IMR-90 (cell line): ENCODE measurements at regions not wholly inside any gene's neighbourhood (a gene's known extent, or its start where the extent isn't known, plus 50 kb on each side); places are given as distances from the start of the nearest gene placed in this dataset.

ENCODE experiments used
- ATAC-seq: fragments of 200-7000 bp; cut with Tn5 transposase; 2 replicates; pipeline ENCODE4 v1.9.1; 2020; ENCODE audit warnings: low read depth, mild to moderate bottlenecking, moderate library complexity
- BruUV-seq: library from RNA; stranded (reverse); fragments of 400-500 nt; replicated peaks from 2 replicates; lab custom pipeline; 2021; lab: Mats Ljungman, UMichigan
- CTCF ChIA-PET: fragments of 300-600 bp; formaldehyde crosslinking; extraction: SDS; loops from one replicate; lab custom pipeline; 2021; ENCODE audit warnings: antibody characterized with exemption; lab: Yijun Ruan, JAX
- POLR2A ChIA-PET: fragments of 300-600 bp; sonication (Branson Sonifier 250); formaldehyde crosslinking; loops from one replicate; lab custom pipeline; 2022; ENCODE audit warnings: antibody characterized with exemption; ENCODE audit not compliant: unreplicated experiment; lab: Charles Lee
- DNase-seq: peaks from one replicate; pipeline ENCODE4 v3.0.0; 2013
- H2AFZ ChIP-seq: replicated peaks from 2 replicates; pipeline ENCODE3; 2013; ENCODE audit warnings: low read length, mild to moderate bottlenecking; ENCODE audit not compliant: poor library complexity
- H2AK5ac ChIP-seq: 2 replicates; pipeline ENCODE4 v1.6.1; 2013; ENCODE audit warnings: low read depth, low read length, inconsistent platforms
- H2AK9ac ChIP-seq: replicated peaks from 2 replicates; pipeline ENCODE3; 2013; ENCODE audit warnings: mild to moderate bottlenecking, low read depth, low read length, moderate library complexity; ENCODE audit not compliant: poor library complexity
- H2BK120ac ChIP-seq: 2 replicates; pipeline ENCODE4 v1.6.1; 2013; ENCODE audit warnings: low read depth, low read length, inconsistent platforms
- H2BK15ac ChIP-seq: 3 replicates; pipeline ENCODE4 v1.6.1; 2013; ENCODE audit warnings: low read depth, low read length, inconsistent platforms
- H2BK20ac ChIP-seq: 2 replicates; pipeline ENCODE4 v1.6.1; 2013; ENCODE audit warnings: low read depth, mild to moderate bottlenecking, inconsistent platforms, low read length, moderate library complexity
- H2BK5ac ChIP-seq: 2 replicates; pipeline ENCODE4 v1.6.1; 2013; ENCODE audit warnings: mild to moderate bottlenecking, low read depth, low read length, inconsistent platforms; ENCODE audit not compliant: poor library complexity, severe bottlenecking
- H3K14ac ChIP-seq: replicated peaks from 2 replicates; pipeline ENCODE4 v1.6.1; 2013; ENCODE audit warnings: low read depth, low read length, inconsistent platforms
- H3K18ac ChIP-seq: 2 replicates; pipeline ENCODE4 v1.6.1; 2013; ENCODE audit warnings: low read depth, low read length, control low read depth
- H3K23ac ChIP-seq: 2 replicates; pipeline ENCODE4 v1.6.1; 2013; ENCODE audit warnings: low read depth, low read length, inconsistent platforms
- H3K27ac ChIP-seq: 2 replicates; pipeline ENCODE4 v1.5.1; 2013; ENCODE audit warnings: mild to moderate bottlenecking, control low read depth, low read length; ENCODE audit not compliant: insufficient read depth
- H3K27me3 ChIP-seq: 2 replicates; pipeline ENCODE4 v1.6.1; 2013; ENCODE audit warnings: low read length; ENCODE audit not compliant: control insufficient read depth, insufficient read depth
- H3K36me3 ChIP-seq: 2 replicates; pipeline ENCODE4 v1.6.1; 2013; ENCODE audit warnings: low read length, mixed read lengths; ENCODE audit not compliant: control insufficient read depth, insufficient read depth
- H3K4ac ChIP-seq: 2 replicates; pipeline ENCODE4 v1.6.1; 2013; ENCODE audit warnings: low read depth, low read length, inconsistent platforms
- H3K4me1 ChIP-seq: 2 replicates; pipeline ENCODE4 v1.6.1; 2013; ENCODE audit warnings: low read length, mixed read lengths; ENCODE audit not compliant: control insufficient read depth, insufficient read depth
- H3K4me2 ChIP-seq: 2 replicates; pipeline ENCODE4 v1.6.1; 2013; ENCODE audit warnings: low read depth, mild to moderate bottlenecking, control low read depth, low read length, moderate library complexity
- H3K4me3 ChIP-seq: 2 replicates; pipeline ENCODE4 v1.5.1; 2013; ENCODE audit warnings: low read depth, mild to moderate bottlenecking, control low read depth, low read length, moderate library complexity; ENCODE audit not compliant: insufficient read depth
- H3K56ac ChIP-seq: 2 replicates; pipeline ENCODE4 v1.6.1; 2013; ENCODE audit warnings: low read length, inconsistent platforms; ENCODE audit not compliant: insufficient read depth; ENCODE audit errors: extremely low read depth
- H3K79me1 ChIP-seq, 2 experiments: 2 replicates each; pipeline ENCODE4 v1.6.1; 2013; ENCODE audit warnings: low read length in 2 of 2, inconsistent platforms in 1 of 2, low read depth in 1 of 2
- H3K9ac ChIP-seq: 2 replicates; pipeline ENCODE4 v1.6.1; 2013; ENCODE audit warnings: low read depth, low read length, control low read depth
- H3K9me1 ChIP-seq: 2 replicates; pipeline ENCODE4 v1.6.1; 2013; ENCODE audit warnings: low read length, inconsistent platforms; ENCODE audit not compliant: insufficient read depth
- H3K9me3 ChIP-seq: 2 replicates; pipeline ENCODE4 v1.6.1; 2013; ENCODE audit warnings: low read length; ENCODE audit not compliant: control insufficient read depth, insufficient read depth
- H4K20me1 ChIP-seq: 2 replicates; pipeline ENCODE4 v1.6.1; 2013; ENCODE audit warnings: low read length, inconsistent platforms; ENCODE audit not compliant: insufficient read depth
- H4K5ac ChIP-seq: 2 replicates; pipeline ENCODE4 v1.6.1; 2013; ENCODE audit warnings: mild to moderate bottlenecking, low read depth, low read length, control low read depth
- H4K8ac ChIP-seq, 2 experiments: 2 replicates each; pipeline ENCODE4 v1.6.1; 2013; ENCODE audit warnings: low read depth in 2 of 2, low read length in 2 of 2, control low read depth in 1 of 2, inconsistent platforms in 1 of 2
- H4K91ac ChIP-seq: 2 replicates; pipeline ENCODE4 v1.6.1; 2013; ENCODE audit warnings: low read depth, low read length, inconsistent platforms; ENCODE audit not compliant: insufficient read depth
- FOS ChIP-seq: fragments of 150-350 bp; IDR thresholded peaks from 2 replicates; pipeline ENCODE4 v1.6.1; 2016; ENCODE audit warnings: low read depth, low read length
- WGBS, 2 experiments: methylation state at CpG; one replicate each; pipeline versions ENCODE4 v1.1.5 to v1.1.7; 2013; ENCODE audit warnings: missing lambda C conversion rate in 2 of 2; ENCODE audit not compliant: insufficient read length in 1 of 2; ENCODE audit errors: extremely low coverage in 2 of 2; 5-methylcytosine and 5-hydroxymethylcytosine counted together
- dilution Hi-C: fragments of 300-500 bp; cut with HindIII; formaldehyde crosslinking; loops from one replicate; pipeline ENCODE4 v1.14.3; 2018; ENCODE audit warnings: low sequenced_read_pairs; ENCODE audit not compliant: unreplicated experiment
- in situ Hi-C: fragments of 300-500 bp; cut with MboI; formaldehyde crosslinking; loops from 3 replicates; pipeline ENCODE4 v1.14.3; 2019; ENCODE audit warnings: low sequenced_read_pairs, inconsistent platforms, mixed read lengths
- intact Hi-C: fragments of 100-400 bp; cut with micrococcal nuclease; formaldehyde crosslinking; loops from 2 replicates; pipeline ENCODE4 v1.10.0; 2022

GRCh38 chr16:86683441-86684194 lies 105.3 kb downstream of the FOXL1 start:
- BruUV-seq = no TSS peak
- peak overlapping the region; percentile 50 for H2AK5ac ChIP-seq
- H3K27ac ChIP-seq = no peak overlapping the region
- CTCF ChIA-PET = no interaction called here
- intact Hi-C loops = no loop called here
- H4K5ac ChIP-seq = no peak overlapping the region
- no peak overlapping the region for H3K18ac ChIP-seq
- H2BK120ac ChIP-seq = peak overlapping the region; percentile 67; the same call in 1 of the 2 replicates
- POLR2A ChIA-PET = no interaction called here
- 0 out of 2 replicates have a peak overlapping the region, but pooled peaks have one; percentile 28 for H2BK20ac ChIP-seq
- H3K27me3 ChIP-seq = no peaks in the 10 kb centered on the region; the same call in 1 of the 2 replicates
- H3K79me1 ChIP-seq = no peaks in the 10 kb centered on the region
- no peak overlapping the region; a peak in 1 of 4 replicates for H4K8ac ChIP-seq
- H3K4me1 ChIP-seq = peaks cover 8% of the 10 kb centered on the region
- H4K20me1 ChIP-seq = no peaks in the 10 kb centered on the region
- no peak overlapping the region for H2BK5ac ChIP-seq
- H3K23ac ChIP-seq = no peak overlapping the region
- H3K9me1 ChIP-seq = no peaks in the 10 kb centered on the region; the same call in none of the 2 replicates
- H2AFZ ChIP-seq = peak overlapping the region; percentile 73
- ATAC-seq (no peak), DNase-seq (no peak)
- 73% methylated on average over 5 of the region's 8 CpGs; no CpG with 5 or more reads in 1 of the 2 experiments for WGBS, 2 experiments
- H3K36me3 ChIP-seq = no peaks in the 10 kb centered on the region
- H3K4ac ChIP-seq = peak overlapping the region; percentile 66; the same call in 1 of the 2 replicates
- H3K14ac ChIP-seq = no peak overlapping the region; the same call in 1 of the 2 replicates
- no peak overlapping the region for H3K9ac ChIP-seq
- H3K4me2 ChIP-seq = no peak overlapping the region
- no peak for TF ChIP-seq FOS
- dilution Hi-C loops = no loop called here
- no peak overlapping the region for H3K56ac ChIP-seq
- H4K91ac ChIP-seq = no peak overlapping the region
- H2AK9ac ChIP-seq = peak overlapping the region; percentile 36
- in situ Hi-C loops = no loop called here
- peak overlapping the region; percentile 40; the same call in 1 of the 3 replicates for H2BK15ac ChIP-seq
- H3K4me3 ChIP-seq = no peak overlapping the region
- H3K9me3 ChIP-seq = no peaks in the 10 kb centered on the region
